ENCODE measurements at regions not wholly inside any gene's neighbourhood (a gene's known extent, or its start where the extent isn't known, plus 50 kb on each side); places are given as distances from the start of the nearest gene placed in this dataset.

DNA sequence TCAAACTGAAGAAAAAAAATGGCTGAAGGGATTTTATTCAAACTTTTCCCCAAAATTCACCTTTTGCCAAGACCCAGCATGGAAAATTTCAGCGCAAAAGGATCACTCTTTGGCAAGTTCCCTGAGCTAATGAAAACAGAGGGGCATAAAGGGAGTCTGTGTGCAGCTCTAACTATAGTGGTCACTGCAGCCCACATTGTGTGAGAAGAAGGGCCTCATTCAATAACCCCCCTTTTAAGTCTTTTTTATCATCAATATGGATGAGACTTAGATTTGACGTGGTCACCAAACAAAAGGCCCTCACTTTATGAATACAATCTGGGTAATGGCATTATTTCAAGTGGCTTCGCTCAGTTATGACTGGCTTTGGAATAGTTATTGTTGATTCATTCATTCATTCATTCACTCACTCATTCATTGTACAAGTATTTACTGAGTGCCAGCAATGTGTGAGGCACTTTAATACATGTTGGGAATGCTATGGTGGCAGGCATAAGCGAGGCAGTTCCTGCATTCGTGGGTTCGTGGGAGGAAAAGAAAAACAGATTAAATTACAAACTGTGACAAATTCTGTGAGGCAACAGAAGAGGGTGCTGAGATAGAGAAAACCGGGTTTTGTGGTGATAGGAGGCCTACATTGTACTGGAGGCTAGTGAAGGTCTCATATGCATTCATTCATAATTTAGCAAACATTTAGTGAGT, 145.7 kb upstream of the KLF4 start:
- peak overlapping the region; percentile 65 for H3K27ac Mint-ChIP-seq
- no peak overlapping the region for H3K4me3 Mint-ChIP-seq (ENCODE audit: low read depth)

DNA sequence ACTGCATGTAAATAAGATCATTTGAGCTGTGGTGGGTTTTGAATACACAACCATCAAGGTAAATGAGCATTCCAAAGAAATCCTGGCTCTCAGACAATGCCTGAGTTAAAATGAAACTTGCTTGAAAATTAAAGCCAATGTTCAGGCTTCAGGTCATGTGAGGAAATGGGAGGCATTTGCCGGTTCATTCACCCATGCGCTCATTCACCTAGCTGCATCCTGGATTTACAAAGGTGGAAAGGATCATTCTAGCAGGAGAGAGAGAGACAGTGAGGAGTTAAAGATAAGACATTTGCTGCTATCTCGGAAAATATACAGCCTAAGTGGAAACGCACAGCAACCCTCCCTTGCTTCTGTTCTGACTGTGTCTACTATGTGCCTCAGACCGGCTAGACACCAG, 143.8 kb upstream of the KLF4 start:
- Mint-ChIP-seq H3K27ac (no peak overlapping the region), H3K27me3 (peaks cover 79% of the 10 kb centered on the region), H3K4me1 (ENCODE audit: low read depth) (peaks cover 26% of the 10 kb centered on the region), H3K4me3 (ENCODE audit: low read depth) (no peak overlapping the region), H3K36me3 (ENCODE audit: insufficient read depth) (no peaks in the 10 kb centered on the region), H3K9me3 (ENCODE audit: low read depth) (no peaks in the 10 kb centered on the region)
- TF ChIP-seq, protein P1, sequence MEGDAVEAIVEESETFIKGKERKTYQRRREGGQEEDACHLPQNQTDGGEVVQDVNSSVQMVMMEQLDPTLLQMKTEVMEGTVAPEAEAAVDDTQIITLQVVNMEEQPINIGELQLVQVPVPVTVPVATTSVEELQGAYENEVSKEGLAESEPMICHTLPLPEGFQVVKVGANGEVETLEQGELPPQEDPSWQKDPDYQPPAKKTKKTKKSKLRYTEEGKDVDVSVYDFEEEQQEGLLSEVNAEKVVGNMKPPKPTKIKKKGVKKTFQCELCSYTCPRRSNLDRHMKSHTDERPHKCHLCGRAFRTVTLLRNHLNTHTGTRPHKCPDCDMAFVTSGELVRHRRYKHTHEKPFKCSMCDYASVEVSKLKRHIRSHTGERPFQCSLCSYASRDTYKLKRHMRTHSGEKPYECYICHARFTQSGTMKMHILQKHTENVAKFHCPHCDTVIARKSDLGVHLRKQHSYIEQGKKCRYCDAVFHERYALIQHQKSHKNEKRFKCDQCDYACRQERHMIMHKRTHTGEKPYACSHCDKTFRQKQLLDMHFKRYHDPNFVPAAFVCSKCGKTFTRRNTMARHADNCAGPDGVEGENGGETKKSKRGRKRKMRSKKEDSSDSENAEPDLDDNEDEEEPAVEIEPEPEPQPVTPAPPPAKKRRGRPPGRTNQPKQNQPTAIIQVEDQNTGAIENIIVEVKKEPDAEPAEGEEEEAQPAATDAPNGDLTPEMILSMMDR (IDR thresholded peaks at IDR 0.05; ENCODE audit: unreplicated experiment), result no peak
- DNase-seq (ENCODE audit: low spot score, unreplicated experiment), result no peak

More for the DNA sequence above, 145.7 kb upstream of the KLF4 start:
- TF ChIP-seq, protein P1 (IDR thresholded peaks at IDR 0.05; ENCODE audit: unreplicated experiment), result no peak
- no peak for DNase-seq (ENCODE audit: low spot score, unreplicated experiment)
- Mint-ChIP-seq H3K27me3 (peaks cover 65% of the 10 kb centered on the region), H3K9me3 (ENCODE audit: low read depth) (no peaks in the 10 kb centered on the region), H3K4me1 (ENCODE audit: low read depth) (peaks cover 34% of the 10 kb centered on the region), H3K36me3 (ENCODE audit: insufficient read depth) (no peaks in the 10 kb centered on the region)

DNA sequence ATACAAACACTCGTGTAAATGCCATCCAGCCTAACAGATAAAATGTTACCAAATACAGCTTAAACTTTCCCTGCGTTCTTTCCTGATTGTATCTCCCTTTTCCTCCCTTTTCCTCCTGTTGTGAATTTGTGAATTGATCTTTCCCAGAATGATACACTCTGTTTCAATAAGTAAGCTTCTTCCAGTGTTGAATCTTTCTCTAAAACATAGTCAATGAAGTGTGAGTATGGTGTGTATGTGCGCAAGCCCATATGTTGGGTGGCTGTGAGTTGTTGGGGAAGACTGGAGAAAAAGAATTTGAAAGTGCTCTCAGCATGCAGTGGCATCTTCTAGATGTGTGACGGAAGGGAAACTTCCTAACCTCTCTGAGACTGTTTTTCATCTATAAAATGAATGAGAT, 143.1 kb upstream of the KLF4 start:
- DNase-seq (ENCODE audit: low spot score, unreplicated experiment), result no peak
- Mint-ChIP-seq H3K4me1 (ENCODE audit: low read depth) (peaks cover 26% of the 10 kb centered on the region), H3K9me3 (ENCODE audit: low read depth) (no peaks in the 10 kb centered on the region), H3K27me3 (peaks cover 83% of the 10 kb centered on the region), H3K27ac (no peak overlapping the region), H3K36me3 (ENCODE audit: insufficient read depth) (no peaks in the 10 kb centered on the region), H3K4me3 (ENCODE audit: low read depth) (no peak overlapping the region)
- TF ChIP-seq, protein P1 (IDR thresholded peaks at IDR 0.05; ENCODE audit: unreplicated experiment), result no peak

DNA sequence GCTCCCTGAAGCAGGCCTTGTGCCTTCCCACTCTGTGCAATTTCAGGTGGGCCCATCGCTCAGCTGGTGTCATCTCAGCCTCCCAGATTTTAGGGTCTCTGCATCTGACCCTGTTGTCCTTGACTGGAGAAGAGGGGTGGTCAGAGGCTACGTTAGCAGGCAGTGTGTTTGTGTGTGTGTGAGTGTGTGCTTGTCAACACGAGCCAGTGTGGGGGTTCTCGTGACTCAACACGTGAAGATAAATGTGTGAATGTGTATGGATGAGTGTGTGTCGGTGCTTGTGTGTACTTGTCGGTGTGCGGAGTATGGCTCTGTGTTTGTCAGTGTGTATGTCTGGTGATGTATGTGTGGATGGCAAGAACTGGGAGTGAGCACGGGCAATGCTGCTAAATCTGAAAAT, 142.6 kb upstream of the KLF4 start:
- H3K27me3 Mint-ChIP-seq, result peaks cover 86% of the 10 kb centered on the region
- no peak overlapping the region for H3K27ac Mint-ChIP-seq
- no peak overlapping the region for H3K4me3 Mint-ChIP-seq (ENCODE audit: low read depth)
- no peaks in the 10 kb centered on the region for H3K36me3 Mint-ChIP-seq (ENCODE audit: insufficient read depth)
- TF ChIP-seq, protein P1 (IDR thresholded peaks at IDR 0.05; ENCODE audit: unreplicated experiment), result no peak
- peaks cover 26% of the 10 kb centered on the region for H3K4me1 Mint-ChIP-seq (ENCODE audit: low read depth)
- H3K9me3 Mint-ChIP-seq (ENCODE audit: low read depth), result no peaks in the 10 kb centered on the region
- DNase-seq (ENCODE audit: low spot score, unreplicated experiment), result no peak

DNA sequence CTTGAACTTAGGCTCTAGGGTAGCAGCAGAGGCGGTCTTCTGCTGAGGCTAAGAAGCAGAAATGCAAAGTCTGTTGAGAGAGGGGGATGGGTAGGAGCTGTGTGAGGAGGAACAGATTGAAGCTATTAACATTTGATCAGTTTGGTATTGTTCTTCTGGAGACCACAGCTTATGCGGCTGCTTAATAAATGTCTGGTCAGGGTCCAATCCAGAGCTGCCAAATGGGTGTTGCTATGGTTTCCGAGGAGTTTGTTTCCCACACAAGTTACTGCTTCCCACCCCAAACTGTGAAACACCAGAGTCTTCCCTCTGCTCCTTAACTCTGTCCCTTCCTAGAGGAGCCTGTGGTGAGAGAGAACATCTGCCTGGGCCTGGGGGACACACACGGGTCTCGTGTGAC, 142.2 kb upstream of the KLF4 start:
- H3K4me1 Mint-ChIP-seq (ENCODE audit: low read depth), result peaks cover 26% of the 10 kb centered on the region
- TF ChIP-seq, protein P1 (IDR thresholded peaks at IDR 0.05; ENCODE audit: unreplicated experiment), result no peak
- no peak overlapping the region for H3K27ac Mint-ChIP-seq
- no peak overlapping the region for H3K4me3 Mint-ChIP-seq (ENCODE audit: low read depth)
- no peaks in the 10 kb centered on the region for H3K9me3 Mint-ChIP-seq (ENCODE audit: low read depth)
- H3K27me3 Mint-ChIP-seq, result peaks cover 87% of the 10 kb centered on the region
- no peaks in the 10 kb centered on the region for H3K36me3 Mint-ChIP-seq (ENCODE audit: insufficient read depth)
- no peak for DNase-seq (ENCODE audit: low spot score, unreplicated experiment)
